Heart left ventricle (tissue), 16 donors: ENCODE measurements at regions not wholly inside any gene's neighbourhood (a gene's known extent, or its start where the extent isn't known, plus 50 kb on each side); places are given as distances from the start of the nearest gene placed in this dataset.

Experiments
- ATAC-seq, 4 donors: fragments of 200-7000 bp; cut with Tn5 transposase; one replicate each; pipeline ENCODE4 v1.9.1; 2020 to 2022; ENCODE audit warnings: moderate library complexity in 4 of 4, mild to moderate bottlenecking in 3 of 4, moderate number of reproducible peaks in 1 of 4
- DNase-seq, 5 donors: peaks; one replicate each; pipeline ENCODE4 v3.0.0-alpha.2; 2020
- H3K27ac ChIP-seq, 12 donors: fragments of 200-600 bp; sonication (generic) in 4 of 12; one replicate each; pipeline versions ENCODE4 v1.5.0 to v1.8.0; 2016 to 2022; ENCODE audit warnings: mild to moderate bottlenecking in 2 of 12
- H3K27me3 ChIP-seq, 9 donors: fragments of 200-600 bp; sonication (generic) in 2 of 9; one replicate each; pipeline versions ENCODE4 v1.5.1 to v1.8.0; 2016 to 2022; ENCODE audit warnings: mild to moderate bottlenecking in 3 of 9
- H3K36me3 ChIP-seq, 9 donors: fragments of 200-600 bp; sonication (generic) in 2 of 9; one replicate each; pipeline versions ENCODE4 v1.5.0 to v1.8.0; 2018 to 2022; ENCODE audit warnings: mild to moderate bottlenecking in 2 of 9
- H3K4me1 ChIP-seq, 12 donors: fragments of 200-600 bp; sonication (generic) in 4 of 12; one replicate each; pipeline versions ENCODE4 v1.5.0 to v1.8.0; 2016 to 2022; ENCODE audit warnings: mild to moderate bottlenecking in 3 of 12
- H3K4me3 ChIP-seq, 12 donors: fragments of 200-600 bp; sonication (generic) in 4 of 12; one replicate each; pipeline versions ENCODE4 v1.5.0 to v1.8.0; 2017 to 2022; ENCODE audit warnings: mild to moderate bottlenecking in 9 of 12, moderate library complexity in 4 of 12
- H3K9me3 ChIP-seq, 12 donors: fragments of 200-600 bp; sonication (generic) in 4 of 12; one replicate each; pipeline versions ENCODE4 v1.5.0 to v1.8.0; 2016 to 2022; ENCODE audit warnings: mild to moderate bottlenecking in 1 of 12
- POLR2A ChIP-seq, 2 donors: fragments of 450-650 bp; IDR thresholded peaks; one replicate each; pipeline ENCODE4 v1.6.1; 2017; ENCODE audit warnings: antibody characterized with exemption in 2 of 2, mild to moderate bottlenecking in 2 of 2, moderate library complexity in 2 of 2
- WGBS, 4 donors: extraction: QIAGEN DNeasy Blood & Tissue Kit in 2 of 4; methylation state at CpG; one replicate each; pipeline versions ENCODE4 v1.1.5 to v1.1.7; 2013 to 2018; 5-methylcytosine and 5-hydroxymethylcytosine counted together
- intact Hi-C, 10 donors: fragments of 100-400 bp; cut with DNase I; formaldehyde crosslinking; loops; one replicate each; pipeline versions ENCODE4 v1.11.1 to v1.14.2; 2022
- TF ChIP-seq, protein P1 (sequence below), 12 donors: fragments of 200-600 bp; sonication (generic) in 4 of 12; IDR thresholded peaks; one replicate each; pipeline versions ENCODE4 v1.5.0 to v1.8.0; 2018 to 2022; ENCODE audit warnings: antibody characterized with exemption in 12 of 12, mild to moderate bottlenecking in 5 of 12
- donor health status: ischemic (EF 13 %, LVEDD 7.1; RV severe dilation, severe dysfunction).
- donor health status: healthy with polysubstance abuse.
- donor health status: DM: no; HTN: yes; CAD: no.
- donor health status: DM: no; HTN: no; CAD: no.
- donor health status: ischemic (EF 25% LVEDD 6.9; RV normal size, moderate dysfunction).
- donor health status: ischemic (EF 25% LVEDD 5.7; RV mildly dilated, moderate dysfunction).
- donor health status: healthy.
- donor health status: DM: yes; HTN: yes; CAD: no.
- donor health status: ischemic (EF 35%, LVEDD 5.7; RV mildly dilated, moderate dysfunction).
- donor health status: nonischemic (EF 11% LVEDD 7.7; RV severe dilation, severe dysfunction).
- donor health status: DM: yes; HTN: yes; CAD: no.
- donor health status: PGD.
- donor health status: ischemic (EF 29% LVEDD 5.4; RV normal size, mild dysfunction).
- donor health status: nonischemic (EF 23%, LVEDD 6.1; RV moderate dilation, normal function).

DNA sequence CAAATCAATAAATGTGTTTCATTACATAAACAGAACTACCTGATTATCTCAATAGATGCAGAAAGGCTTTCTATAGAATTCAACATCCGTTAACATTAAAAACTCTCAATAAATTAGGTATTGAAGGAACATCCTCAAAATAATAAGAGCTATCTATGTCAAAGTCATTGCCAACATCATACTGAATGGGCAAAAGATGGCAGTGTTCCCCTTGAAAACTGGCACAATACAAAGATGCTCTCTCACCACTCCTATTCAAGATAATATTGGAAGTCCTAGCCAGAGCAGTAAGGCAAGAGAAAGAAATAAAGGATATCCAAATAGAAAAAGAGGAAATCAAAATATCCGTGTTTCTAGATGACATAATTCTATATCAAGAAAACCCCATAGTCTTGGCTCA lies 466.4 kb downstream of the MAGEE1 start:
- no peak for DNase-seq
- intact Hi-C loops, result no loop called here
- Histone ChIP-seq H3K4me3 (no peak overlapping the region), H3K36me3 (no peaks in the 10 kb centered on the region), H3K9me3 (peaks cover 0 to 14% (median 0%) of the 10 kb centered on the region in 12 donors), H3K27ac (no peak overlapping the region), H3K27me3 (peaks cover 0 to 4% (median 0%) of the 10 kb centered on the region in 9 donors), H3K4me1 (no peaks in the 10 kb centered on the region)
- 47 to 64% (median 53%) methylated on average over 2 of the region's 2 CpGs for WGBS, 4 donors
- no peak for ATAC-seq
- no peak for TF ChIP-seq POLR2A (IDR thresholded peaks at IDR 0.05)
- TF ChIP-seq, protein P1, sequence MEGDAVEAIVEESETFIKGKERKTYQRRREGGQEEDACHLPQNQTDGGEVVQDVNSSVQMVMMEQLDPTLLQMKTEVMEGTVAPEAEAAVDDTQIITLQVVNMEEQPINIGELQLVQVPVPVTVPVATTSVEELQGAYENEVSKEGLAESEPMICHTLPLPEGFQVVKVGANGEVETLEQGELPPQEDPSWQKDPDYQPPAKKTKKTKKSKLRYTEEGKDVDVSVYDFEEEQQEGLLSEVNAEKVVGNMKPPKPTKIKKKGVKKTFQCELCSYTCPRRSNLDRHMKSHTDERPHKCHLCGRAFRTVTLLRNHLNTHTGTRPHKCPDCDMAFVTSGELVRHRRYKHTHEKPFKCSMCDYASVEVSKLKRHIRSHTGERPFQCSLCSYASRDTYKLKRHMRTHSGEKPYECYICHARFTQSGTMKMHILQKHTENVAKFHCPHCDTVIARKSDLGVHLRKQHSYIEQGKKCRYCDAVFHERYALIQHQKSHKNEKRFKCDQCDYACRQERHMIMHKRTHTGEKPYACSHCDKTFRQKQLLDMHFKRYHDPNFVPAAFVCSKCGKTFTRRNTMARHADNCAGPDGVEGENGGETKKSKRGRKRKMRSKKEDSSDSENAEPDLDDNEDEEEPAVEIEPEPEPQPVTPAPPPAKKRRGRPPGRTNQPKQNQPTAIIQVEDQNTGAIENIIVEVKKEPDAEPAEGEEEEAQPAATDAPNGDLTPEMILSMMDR (IDR thresholded peaks at IDR 0.05), result no peak

DNA sequence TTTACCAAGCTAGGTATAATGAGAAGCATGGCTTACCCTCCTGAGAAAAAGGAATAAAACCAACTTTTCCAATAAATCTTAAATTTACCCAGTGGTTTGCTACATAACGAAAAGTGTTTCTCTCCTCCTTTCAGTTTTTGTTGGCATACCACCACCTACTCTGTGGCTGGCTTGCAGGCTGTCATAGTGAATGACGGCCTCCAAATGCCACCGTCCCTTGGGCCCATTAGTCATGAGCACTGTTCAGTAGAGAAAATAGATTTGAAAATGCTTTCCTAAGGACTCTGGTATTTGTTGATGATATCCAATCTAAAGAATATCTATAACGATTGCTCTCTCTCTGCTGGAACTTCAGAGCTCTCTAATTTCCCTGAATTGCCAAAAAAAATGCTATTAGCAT lies 488.3 kb downstream of the MAGEE1 start:
- DNase-seq (no peak), ATAC-seq (no peak)
- intact Hi-C loops, result no loop called here
- no peak overlapping the region for H3K27ac ChIP-seq
- TF ChIP-seq POLR2A (IDR thresholded peaks at IDR 0.05), result no peak
- TF ChIP-seq, protein P1 (IDR thresholded peaks at IDR 0.05), result no peak
- H3K4me1 ChIP-seq, result no peaks in the 10 kb centered on the region
- H3K36me3 ChIP-seq, result no peaks in the 10 kb centered on the region
- no peak overlapping the region for H3K4me3 ChIP-seq
- H3K27me3 ChIP-seq, result no peaks in the 10 kb centered on the region
- 56 to 70% (median 65%) methylated on average over 4 of the region's 4 CpGs for WGBS, 4 donors
- peaks cover 0 to 11% (median under 1%) of the 10 kb centered on the region in 12 donors for H3K9me3 ChIP-seq

DNA sequence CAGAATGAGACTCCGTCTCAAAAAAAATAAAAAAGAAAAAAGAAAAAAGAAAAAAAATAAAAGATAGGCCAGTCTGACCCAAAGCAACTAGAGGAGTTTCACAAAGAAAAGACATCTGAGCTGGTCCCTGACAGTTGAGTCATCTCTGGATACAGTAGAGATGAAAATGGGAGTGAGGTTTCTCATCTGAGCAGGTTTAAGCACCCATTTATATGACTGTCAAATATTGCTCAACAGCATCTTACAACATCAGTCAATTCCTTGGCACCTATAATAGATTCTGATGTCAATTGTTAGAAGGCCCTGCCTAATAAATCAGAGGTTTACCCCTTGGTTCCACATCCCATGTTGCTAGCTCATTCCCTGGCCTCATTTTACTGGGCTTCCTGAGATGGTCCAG lies 490.5 kb downstream of the MAGEE1 start:
- no peak for ATAC-seq

DNA sequence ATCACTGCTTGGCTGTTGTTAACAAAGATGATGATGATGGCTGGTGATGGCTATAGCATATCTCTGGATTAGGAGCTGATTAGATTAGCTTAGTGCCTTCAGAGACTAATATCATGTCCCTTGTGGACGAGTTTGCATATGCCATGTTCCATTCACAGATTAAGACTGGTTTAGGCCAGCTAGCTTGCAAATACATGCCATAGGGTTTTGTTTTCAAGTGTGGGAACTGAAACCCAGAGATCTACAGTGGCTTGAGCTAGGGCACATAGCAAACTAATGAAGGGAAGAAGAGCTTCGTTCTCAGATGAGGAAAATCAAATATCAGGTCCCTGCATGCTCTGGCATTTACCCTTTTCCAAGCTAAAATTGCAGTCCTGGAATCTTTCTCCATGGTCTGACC lies 492.3 kb downstream of the MAGEE1 start:
- ATAC-seq (no peak), DNase-seq (no peak)
- Histone ChIP-seq H3K27me3 (peaks cover 0 to 3% (median 0%) of the 10 kb centered on the region in 9 donors), H3K27ac (no peak overlapping the region), H3K36me3 (no peaks in the 10 kb centered on the region), H3K4me3 (no peak overlapping the region), H3K9me3 (no peaks in the 10 kb centered on the region), H3K4me1 (no peaks in the 10 kb centered on the region)
- intact Hi-C loops, result no loop called here
- 24 to 57% (median 42%) methylated on average over 2 of the region's 2 CpGs for WGBS, 4 donors
- TF ChIP-seq POLR2A (IDR thresholded peaks at IDR 0.05), result no peak
- TF ChIP-seq, protein P1 (IDR thresholded peaks at IDR 0.05), result no peak

More for the DNA sequence above, 490.5 kb downstream of the MAGEE1 start:
- no peak for DNase-seq
- Histone ChIP-seq H3K36me3 (no peaks in the 10 kb centered on the region), H3K4me1 (no peaks in the 10 kb centered on the region), H3K9me3 (peaks cover 0 to 11% (median under 1%) of the 10 kb centered on the region in 12 donors), H3K4me3 (no peak overlapping the region), H3K27me3 (peaks cover 0 to 3% (median 0%) of the 10 kb centered on the region in 9 donors), H3K27ac (no peak overlapping the region)
- WGBS, 4 donors, result 74 to 92% (median 89%) methylated on average over 1 of the region's 1 CpG
- TF ChIP-seq, protein P1 (IDR thresholded peaks at IDR 0.05), result no peak
- no peak for TF ChIP-seq POLR2A (IDR thresholded peaks at IDR 0.05)
- intact Hi-C loops, result no loop called here
